ENCODE measurements at regions not wholly inside any gene's neighbourhood (a gene's known extent, or its start where the extent isn't known, plus 50 kb on each side); places are given as distances from the start of the nearest gene placed in this dataset.
A peak's percentile ranks its signal among the peaks of the same experiment; 100 is the strongest.

- no peak for DNase-seq
- Histone ChIP-seq H3K36me3 (ENCODE audit: insufficient read depth in 1 of 2, low read depth in 1 of 2) (no peaks in the 10 kb centered on the region), H3K27me3 (ENCODE audit: insufficient read depth in 3 of 3, low read length in 2 of 3) (no peaks in the 10 kb centered on the region), H3K9me3 (no peaks in the 10 kb centered on the region), H3K4me1 (no peaks in the 10 kb centered on the region), H3K4me3 (no peak overlapping the region), H3K27ac (no peak overlapping the region)
- intact Hi-C loops (cut with DNase I), result no loop called here
- TF ChIP-seq CTCF (IDR thresholded peaks at IDR 0.05), result no peak
- WGBS, 3 donors, result 47 to 54% (median 51%) methylated on average over 10 of the region's 10 CpGs
- ATAC-seq, result peak in 1 of 4 donors; percentile 46
Measured at GRCh38 chr6:14824484-14825275, 421.2 kb upstream of the JARID2 start.

- intact Hi-C loops (cut with DNase I), result no loop called here
- no peaks in the 10 kb centered on the region for H3K36me3 ChIP-seq (ENCODE audit: insufficient read depth in 1 of 2, low read depth in 1 of 2)
- H3K4me1 ChIP-seq, result no peaks in the 10 kb centered on the region
- 92 to 96% (median 93%) methylated on average over 4 of the region's 4 CpGs for WGBS, 3 donors
- DNase-seq, result no peak
- H3K4me3 ChIP-seq, result no peak overlapping the region
- ATAC-seq, result no peak
- no peak for TF ChIP-seq CTCF (IDR thresholded peaks at IDR 0.05)
- no peaks in the 10 kb centered on the region for H3K9me3 ChIP-seq
- H3K27ac ChIP-seq, result no peak overlapping the region
- no peaks in the 10 kb centered on the region for H3K27me3 ChIP-seq (ENCODE audit: insufficient read depth in 3 of 3, low read length in 2 of 3)
Measured at GRCh38 chr6:14826456-14826855, 419.4 kb upstream of the JARID2 start.

- WGBS, 3 donors, result 92 to 94% (median 94%) methylated on average over 10 of the region's 10 CpGs
- ATAC-seq (no peak), DNase-seq (no peak)
- H3K27ac ChIP-seq, result no peak overlapping the region
- no peaks in the 10 kb centered on the region for H3K36me3 ChIP-seq (ENCODE audit: insufficient read depth in 1 of 2, low read depth in 1 of 2)
- no peak overlapping the region for H3K4me3 ChIP-seq
- intact Hi-C loops (cut with DNase I), result no loop called here
- H3K27me3 ChIP-seq (ENCODE audit: insufficient read depth in 3 of 3, low read length in 2 of 3), result no peaks in the 10 kb centered on the region
- TF ChIP-seq CTCF (IDR thresholded peaks at IDR 0.05), result no peak
- no peaks in the 10 kb centered on the region for H3K4me1 ChIP-seq
- H3K9me3 ChIP-seq, result no peaks in the 10 kb centered on the region
Measured at GRCh38 chr6:14827354-14827753, 418.5 kb upstream of the JARID2 start.

GRCh38 chr6:14828201-14828611 lies 417.7 kb upstream of the JARID2 start:
- WGBS, 3 donors, result 73 to 78% (median 77%) methylated on average over 9 of the region's 9 CpGs
- Histone ChIP-seq H3K4me1 (no peaks in the 10 kb centered on the region), H3K27ac (no peak overlapping the region), H3K36me3 (ENCODE audit: insufficient read depth in 1 of 2, low read depth in 1 of 2) (no peaks in the 10 kb centered on the region), H3K9me3 (no peaks in the 10 kb centered on the region), H3K4me3 (no peak overlapping the region), H3K27me3 (ENCODE audit: insufficient read depth in 3 of 3, low read length in 2 of 3) (no peaks in the 10 kb centered on the region)
- ATAC-seq, result no peak
- DNase-seq, result no peak
- no peak for TF ChIP-seq CTCF (IDR thresholded peaks at IDR 0.05)
- intact Hi-C loops (cut with DNase I), result no loop called here

GRCh38 chr6:14831070-14831469 lies 414.8 kb upstream of the JARID2 start:
- no peak overlapping the region for H3K27ac ChIP-seq
- no peaks in the 10 kb centered on the region for H3K36me3 ChIP-seq (ENCODE audit: insufficient read depth in 1 of 2, low read depth in 1 of 2)
- H3K27me3 ChIP-seq (ENCODE audit: insufficient read depth in 3 of 3, low read length in 2 of 3), result no peaks in the 10 kb centered on the region
- TF ChIP-seq CTCF (IDR thresholded peaks at IDR 0.05), result no peak
- ATAC-seq (no peak), DNase-seq (no peak)
- 83 to 95% (median 88%) methylated on average over 5 of the region's 5 CpGs for WGBS, 3 donors
- no peaks in the 10 kb centered on the region for H3K9me3 ChIP-seq
- no peaks in the 10 kb centered on the region for H3K4me1 ChIP-seq
- no peak overlapping the region for H3K4me3 ChIP-seq
- intact Hi-C loops (cut with DNase I), result no loop called here
